ENCODE measurements at regions not wholly inside any gene's neighbourhood (a gene's known extent, or its start where the extent isn't known, plus 50 kb on each side); places are given as distances from the start of the nearest gene placed in this dataset.

DNA sequence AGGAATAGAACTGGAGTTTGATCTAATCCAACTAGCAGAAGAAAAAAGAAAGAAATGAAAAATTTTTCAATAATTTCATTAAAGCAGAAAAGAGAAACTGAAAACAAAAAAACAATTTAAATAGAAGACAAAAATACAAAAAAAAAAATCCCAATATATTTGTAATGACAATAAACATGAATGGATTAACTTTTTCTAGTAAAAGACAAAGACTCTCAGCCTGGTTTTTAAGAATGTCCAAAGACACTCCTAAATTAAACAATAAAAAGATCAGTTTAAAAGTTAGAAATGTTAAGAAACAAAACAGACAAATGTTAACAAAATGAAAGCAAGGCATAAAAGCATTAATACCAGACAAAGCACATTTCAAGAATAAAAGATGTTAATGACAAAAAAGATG, 50.3 kb upstream of the ME3 start:
- Histone ChIP-seq H3K4me3 (no peak overlapping the region), H3K4me1 (no peaks in the 10 kb centered on the region), H3K9me3 (peaks cover 0 to 11% (median 5%) of the 10 kb centered on the region in 4 donors), H3K27me3 (no peaks in the 10 kb centered on the region), H3K27ac (replicated peaks in 1 of 4) (no peak overlapping the region), H3K36me3 (no peaks in the 10 kb centered on the region)
- intact Hi-C loops (cut with DNase I) = no loop called here
- TF ChIP-seq POLR2A (IDR thresholded peaks at IDR 0.05; ENCODE audit: low read depth) (no peak), EP300 (IDR thresholded peaks at IDR 0.05) (no peak), POLR2AphosphoS5 (IDR thresholded peaks at IDR 0.05) (no peak)
- TF ChIP-seq, protein P1, sequence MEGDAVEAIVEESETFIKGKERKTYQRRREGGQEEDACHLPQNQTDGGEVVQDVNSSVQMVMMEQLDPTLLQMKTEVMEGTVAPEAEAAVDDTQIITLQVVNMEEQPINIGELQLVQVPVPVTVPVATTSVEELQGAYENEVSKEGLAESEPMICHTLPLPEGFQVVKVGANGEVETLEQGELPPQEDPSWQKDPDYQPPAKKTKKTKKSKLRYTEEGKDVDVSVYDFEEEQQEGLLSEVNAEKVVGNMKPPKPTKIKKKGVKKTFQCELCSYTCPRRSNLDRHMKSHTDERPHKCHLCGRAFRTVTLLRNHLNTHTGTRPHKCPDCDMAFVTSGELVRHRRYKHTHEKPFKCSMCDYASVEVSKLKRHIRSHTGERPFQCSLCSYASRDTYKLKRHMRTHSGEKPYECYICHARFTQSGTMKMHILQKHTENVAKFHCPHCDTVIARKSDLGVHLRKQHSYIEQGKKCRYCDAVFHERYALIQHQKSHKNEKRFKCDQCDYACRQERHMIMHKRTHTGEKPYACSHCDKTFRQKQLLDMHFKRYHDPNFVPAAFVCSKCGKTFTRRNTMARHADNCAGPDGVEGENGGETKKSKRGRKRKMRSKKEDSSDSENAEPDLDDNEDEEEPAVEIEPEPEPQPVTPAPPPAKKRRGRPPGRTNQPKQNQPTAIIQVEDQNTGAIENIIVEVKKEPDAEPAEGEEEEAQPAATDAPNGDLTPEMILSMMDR (IDR thresholded peaks at IDR 0.05) = no peak
- DNase-seq (ENCODE audit: extremely low spot score) = no peak

Measured in esophagus muscularis mucosa (tissue), 4 donors.